Endothelial cell of umbilical vein (primary cell): ENCODE measurements at regions not wholly inside any gene's neighbourhood (a gene's known extent, or its start where the extent isn't known, plus 50 kb on each side); places are given as distances from the start of the nearest gene placed in this dataset.
"Not testable (repeated sequence)": the region's sequence is repeated elsewhere in the genome, so short reads cannot be mapped to it uniquely, and the experiment has no call there.

Source experiments
- BruUV-seq: library from RNA; stranded (reverse); fragments of 400-500 nt; replicated peaks from 2 replicates; lab custom pipeline; 2021; lab: Mats Ljungman, UMichigan
- CTCF ChIA-PET: fragments of 300-600, 350-600 bp; sonication (Branson Sonifier 250); formaldehyde crosslinking; loops from one replicate; lab custom pipeline; 2021; ENCODE audit warnings: antibody characterized with exemption, inconsistent platforms; lab: Charles Lee
- POLR2A ChIA-PET: fragments of 300-600, 350-600 bp; sonication (Branson Sonifier 250); formaldehyde crosslinking; loops from one replicate; lab custom pipeline; 2021; ENCODE audit warnings: antibody characterized with exemption, inconsistent platforms; lab: Charles Lee
- DNase-seq: peaks from one replicate; pipeline ENCODE4 v3.0.0-alpha.2; 2011; ENCODE audit warnings: low read depth, low spot score
- FAIRE-seq: peaks from 2 replicates; lab custom pipeline; 2011; peaks lifted over from hg19 to GRCh38; lab: Jason Lieb, UNC
- H2AFZ ChIP-seq: 2 replicates; pipeline ENCODE4 v1.6.0; 2012; ENCODE audit warnings: low read depth, low read length, control low read depth, inconsistent platforms
- H3K27ac ChIP-seq: 2 replicates; pipeline ENCODE4 v1.5.1; 2011; ENCODE audit warnings: low read depth, mild to moderate bottlenecking, control low read depth, low read length, moderate library complexity; ENCODE audit not compliant: insufficient read depth
- H3K27me3 ChIP-seq, 2 experiments: 2 replicates each; pipeline versions ENCODE4 v1.6.0 to v1.6.1; 2011; ENCODE audit warnings: low read length in 2 of 2, mixed read lengths in 1 of 2; ENCODE audit not compliant: control insufficient read depth in 2 of 2, insufficient read depth in 2 of 2
- H3K36me3 ChIP-seq, 2 experiments: 2 replicates in 1 of 2; 3 replicates in 1 of 2; pipeline ENCODE4 v1.5.1; 2011; ENCODE audit warnings: low read length in 2 of 2, mild to moderate bottlenecking in 1 of 2, moderate library complexity in 1 of 2; ENCODE audit not compliant: control insufficient read depth in 2 of 2, insufficient read depth in 2 of 2; ENCODE audit errors: extremely low read depth in 1 of 2
- H3K4me1 ChIP-seq: 3 replicates; pipeline ENCODE4 v1.5.1; 2011; ENCODE audit warnings: mild to moderate bottlenecking, low read length; ENCODE audit not compliant: control insufficient read depth, insufficient read depth; ENCODE audit errors: extremely low read depth
- H3K4me2 ChIP-seq: 2 replicates; pipeline ENCODE4 v1.6.1; 2011; ENCODE audit warnings: low read length, control low read depth, mixed read lengths; ENCODE audit not compliant: insufficient read depth
- H3K4me3 ChIP-seq, 3 experiments: fragments of 200-600 bp in 1 of 3; sonication (generic), shearing (Covaris generic) in 1 of 3; replicated peaks in 1 of 3; 2 replicates each; pipeline ENCODE4 v1.5.1; 2011 to 2016; ENCODE audit warnings: control low read depth in 3 of 3, low read length in 3 of 3, mild to moderate bottlenecking in 2 of 3, inconsistent platforms in 1 of 3, low read depth in 1 of 3, moderate library complexity in 1 of 3; ENCODE audit not compliant: insufficient read depth in 1 of 3
- H3K79me2 ChIP-seq: 2 replicates; pipeline ENCODE4 v1.6.0; 2012; ENCODE audit warnings: low read length, inconsistent platforms; ENCODE audit not compliant: control insufficient read depth, insufficient read depth
- H3K9ac ChIP-seq: replicated peaks from 2 replicates; pipeline ENCODE3; 2011; ENCODE audit warnings: low read length, control low read depth; ENCODE audit not compliant: insufficient read depth; ENCODE audit errors: extremely low read depth
- H3K9me1 ChIP-seq: replicated peaks from 3 replicates; pipeline ENCODE4 v1.6.0; 2011; ENCODE audit warnings: mild to moderate bottlenecking, low read length; ENCODE audit not compliant: control insufficient read depth, insufficient read depth; ENCODE audit errors: extremely low read depth
- H3K9me3 ChIP-seq: replicated peaks from 2 replicates; pipeline ENCODE4 v1.5.1; 2012; ENCODE audit warnings: low read length, inconsistent platforms; ENCODE audit not compliant: control insufficient read depth, insufficient read depth
- H4K20me1 ChIP-seq: replicated peaks from 2 replicates; pipeline ENCODE3; 2011; ENCODE audit warnings: mild to moderate bottlenecking, low read length; ENCODE audit not compliant: control insufficient read depth, insufficient read depth; ENCODE audit errors: extremely low read depth
- EZH2 ChIP-seq: IDR thresholded peaks from 2 replicates; pipeline ENCODE4 v1.6.1; 2012; ENCODE audit warnings: borderline replicate concordance, low read depth, mild to moderate bottlenecking, moderate library complexity, low read length, inconsistent platforms; ENCODE audit not compliant: severe bottlenecking
- FOS ChIP-seq: IDR thresholded peaks from 2 replicates; pipeline ENCODE4 v1.6.1; 2011; ENCODE audit warnings: mild to moderate bottlenecking, low read length, moderate library complexity, borderline replicate concordance; ENCODE audit not compliant: insufficient read depth
- GATA2 ChIP-seq: IDR thresholded peaks from 2 replicates; pipeline ENCODE4 v1.7.0; 2011; ENCODE audit warnings: low read depth, mild to moderate bottlenecking, moderate library complexity, mixed read lengths, low read length; ENCODE audit not compliant: insufficient read length, insufficient read depth
- JUN ChIP-seq: IDR thresholded peaks from 2 replicates; pipeline ENCODE4 v1.6.1; 2011; ENCODE audit warnings: borderline replicate concordance, low read depth; ENCODE audit not compliant: insufficient read length, insufficient read depth
- MAX ChIP-seq: IDR thresholded peaks from 2 replicates; pipeline ENCODE4 v1.6.1; 2011; ENCODE audit not compliant: insufficient read depth, insufficient read length
- MYC ChIP-seq: IDR thresholded peaks from one replicate; pipeline ENCODE4 v1.6.1; 2011; ENCODE audit warnings: mild to moderate bottlenecking, low read depth, low read length
- POLR2A ChIP-seq: IDR thresholded peaks from 2 replicates; pipeline ENCODE4 v1.6.1; 2012; ENCODE audit warnings: low read depth, mild to moderate bottlenecking, control low read depth, low read length
- POLR2AphosphoS5 ChIP-seq: IDR thresholded peaks from 2 replicates; pipeline ENCODE4 v1.6.1; 2012; ENCODE audit warnings: low read depth, mild to moderate bottlenecking, control low read depth, low read length, moderate library complexity; ENCODE audit not compliant: insufficient read depth
- dilution Hi-C: fragments of 300-500 bp; cut with MboI; formaldehyde crosslinking; loops from one replicate; pipeline ENCODE4 v1.15.0; 2019; ENCODE audit warnings: low sequenced_read_pairs; ENCODE audit not compliant: extremely low pct_ligation_motif_present
- intact Hi-C: fragments of 100-400 bp; cut with micrococcal nuclease; formaldehyde crosslinking; loops from one replicate; pipeline ENCODE4 v1.10.0; 2022
- TF ChIP-seq, protein P1 (sequence below), 2 donors: IDR thresholded peaks; 1 replicate in 1 of 2; 2 replicates in 1 of 2; pipeline ENCODE4 v1.5.1; 2011; ENCODE audit warnings: low read length in 2 of 2, mild to moderate bottlenecking in 2 of 2, moderate library complexity in 2 of 2, control low read depth in 1 of 2, inconsistent platforms in 1 of 2, low read depth in 1 of 2; ENCODE audit not compliant: insufficient read depth in 1 of 2; ENCODE audit errors: extremely low read depth in 1 of 2

GRCh38 chr19:21607449-21607848 is 102.0 kb downstream of the ZNF429 start:
- no peak overlapping the region for H3K9ac ChIP-seq
- H3K4me2 ChIP-seq, result no peak overlapping the region
- no peak overlapping the region for H3K27ac ChIP-seq
- H2AFZ ChIP-seq, result no peak overlapping the region
- no peaks in the 10 kb centered on the region for H3K27me3 ChIP-seq
- dilution Hi-C loops, result no loop called here
- ChIA-PET POLR2A (no interaction called here), CTCF (no interaction called here)
- BruUV-seq, result no TSS peak
- no peaks in the 10 kb centered on the region for H3K9me1 ChIP-seq
- peaks cover 3% of the 10 kb centered on the region for H3K9me3 ChIP-seq
- DNase-seq (no peak), FAIRE-seq (no peak)
- no peaks in the 10 kb centered on the region for H3K4me1 ChIP-seq
- no peaks in the 10 kb centered on the region for H3K36me3 ChIP-seq
- H3K4me3 ChIP-seq, result no peak overlapping the region
- no peak for TF ChIP-seq FOS
- no peak for TF ChIP-seq MYC
- no peak for TF ChIP-seq JUN
- TF ChIP-seq EZH2, result no peak
- TF ChIP-seq MAX, result no peak
- TF ChIP-seq, protein P1, sequence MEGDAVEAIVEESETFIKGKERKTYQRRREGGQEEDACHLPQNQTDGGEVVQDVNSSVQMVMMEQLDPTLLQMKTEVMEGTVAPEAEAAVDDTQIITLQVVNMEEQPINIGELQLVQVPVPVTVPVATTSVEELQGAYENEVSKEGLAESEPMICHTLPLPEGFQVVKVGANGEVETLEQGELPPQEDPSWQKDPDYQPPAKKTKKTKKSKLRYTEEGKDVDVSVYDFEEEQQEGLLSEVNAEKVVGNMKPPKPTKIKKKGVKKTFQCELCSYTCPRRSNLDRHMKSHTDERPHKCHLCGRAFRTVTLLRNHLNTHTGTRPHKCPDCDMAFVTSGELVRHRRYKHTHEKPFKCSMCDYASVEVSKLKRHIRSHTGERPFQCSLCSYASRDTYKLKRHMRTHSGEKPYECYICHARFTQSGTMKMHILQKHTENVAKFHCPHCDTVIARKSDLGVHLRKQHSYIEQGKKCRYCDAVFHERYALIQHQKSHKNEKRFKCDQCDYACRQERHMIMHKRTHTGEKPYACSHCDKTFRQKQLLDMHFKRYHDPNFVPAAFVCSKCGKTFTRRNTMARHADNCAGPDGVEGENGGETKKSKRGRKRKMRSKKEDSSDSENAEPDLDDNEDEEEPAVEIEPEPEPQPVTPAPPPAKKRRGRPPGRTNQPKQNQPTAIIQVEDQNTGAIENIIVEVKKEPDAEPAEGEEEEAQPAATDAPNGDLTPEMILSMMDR (IDR thresholded peaks at IDR 0.05; ENCODE audit: extremely low read depth in 1 of 2, insufficient read depth in 1 of 2, low read depth in 1 of 2, low read length in 2 of 2), result no peak
- TF ChIP-seq GATA2, result no peak
- TF ChIP-seq POLR2AphosphoS5, result no peak
- TF ChIP-seq POLR2A, result no peak
- no peaks in the 10 kb centered on the region for H3K79me2 ChIP-seq
- H4K20me1 ChIP-seq, result no peaks in the 10 kb centered on the region
- intact Hi-C loops, result no loop called here

- H3K4me3 ChIP-seq, POLR2A ChIA-PET, H3K9me3 ChIP-seq, dilution Hi-C loops, BruUV-seq, H2AFZ ChIP-seq, intact Hi-C loops, H3K9ac ChIP-seq, H3K9me1 ChIP-seq, H3K36me3 ChIP-seq, H3K27ac ChIP-seq, H3K27me3 ChIP-seq, H4K20me1 ChIP-seq, H3K4me2 ChIP-seq, H3K79me2 ChIP-seq, H3K4me1 ChIP-seq, FAIRE-seq, CTCF ChIA-PET, DNase-seq: not testable (repeated sequence)
These were observed 101.6 kb downstream of the ZNF429 start for GRCh38 chr19:21607011-21607410.

DNA sequence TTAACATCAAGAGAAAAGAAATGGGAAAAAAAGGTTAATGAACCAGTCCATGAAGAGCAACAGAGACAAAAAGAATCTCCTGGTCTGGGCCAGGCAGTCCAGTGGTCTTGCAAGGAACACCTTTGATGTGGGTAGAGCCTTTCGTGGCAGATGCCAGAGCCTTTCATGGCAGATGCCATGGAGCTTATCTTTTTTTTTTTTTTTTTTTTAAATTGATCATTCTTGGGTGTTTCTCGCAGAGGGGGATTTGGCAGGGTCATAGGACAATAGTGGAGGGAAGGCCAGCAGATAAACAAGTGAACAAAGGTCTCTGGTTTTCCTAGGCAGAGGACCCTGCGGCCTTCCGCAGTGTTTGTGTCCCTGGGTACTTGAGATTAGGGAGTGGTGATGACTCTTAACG is 100.9 kb downstream of the ZNF429 start:
- BruUV-seq, H3K9me1 ChIP-seq, H3K9ac ChIP-seq, H3K79me2 ChIP-seq, H4K20me1 ChIP-seq, DNase-seq, dilution Hi-C loops, H3K4me2 ChIP-seq, intact Hi-C loops, H3K36me3 ChIP-seq, H2AFZ ChIP-seq, H3K27me3 ChIP-seq, FAIRE-seq, H3K27ac ChIP-seq, POLR2A ChIA-PET, H3K4me3 ChIP-seq, CTCF ChIA-PET, H3K9me3 ChIP-seq, H3K4me1 ChIP-seq: not testable (repeated sequence)
